Testis (tissue), 2 donors: ENCODE measurements at regions not wholly inside any gene's neighbourhood (a gene's known extent, or its start where the extent isn't known, plus 50 kb on each side); places are given as distances from the start of the nearest gene placed in this dataset.
"Not testable (repeated sequence)": the region's sequence is repeated elsewhere in the genome, so short reads cannot be mapped to it uniquely, and the experiment has no call there.

Experiments
- DNase-seq: peaks from one replicate; pipeline ENCODE4 v3.0.0-alpha.2; 2019
- H3K27ac ChIP-seq, 2 donors: fragments of 200-600 bp; sonication (generic); one replicate each; pipeline ENCODE4 v1.5.1; 2019
- H3K27me3 ChIP-seq: fragments of 200-600 bp; sonication (generic); one replicate; pipeline ENCODE4 v1.5.1; 2019
- H3K36me3 ChIP-seq: fragments of 200-600 bp; sonication (generic); one replicate; pipeline ENCODE4 v1.5.1; 2017; ENCODE audit warnings: low read depth; ENCODE audit errors: missing control alignments
- H3K4me1 ChIP-seq: fragments of 200-600 bp; sonication (generic); one replicate; pipeline ENCODE4 v1.5.1; 2019
- H3K4me3 ChIP-seq, 2 donors: fragments of 200-600 bp; sonication (generic); one replicate each; pipeline ENCODE4 v1.5.1; 2017 to 2019
- H3K9me3 ChIP-seq: fragments of 200-600 bp; sonication (generic); one replicate; pipeline ENCODE4 v1.5.1; 2017
- POLR2A ChIP-seq: fragments of 450-650 bp; IDR thresholded peaks from one replicate; pipeline ENCODE4 v1.6.1; 2017; ENCODE audit warnings: antibody characterized with exemption, mild to moderate bottlenecking, moderate library complexity
- WGBS, 2 donors: methylation state at CpG; one replicate each; pipeline ENCODE4 v1.1.5; 2018; 5-methylcytosine and 5-hydroxymethylcytosine counted together
- intact Hi-C: fragments of 100-400 bp; cut with DNase I; formaldehyde crosslinking; loops from one replicate; pipeline ENCODE4 v1.15.1; 2023; ENCODE audit warnings: low total_unique reads
- TF ChIP-seq, protein P1 (sequence below), 3 experiments: fragments of 450-650 bp in 2 of 3; fragments of 200-600 bp in 1 of 3; sonication (generic) in 1 of 3; IDR thresholded peaks; one replicate each; pipeline ENCODE4 v1.5.1; 2016 to 2019; ENCODE audit warnings: antibody characterized with exemption in 3 of 3, mild to moderate bottlenecking in 2 of 3, moderate library complexity in 1 of 3

DNA sequence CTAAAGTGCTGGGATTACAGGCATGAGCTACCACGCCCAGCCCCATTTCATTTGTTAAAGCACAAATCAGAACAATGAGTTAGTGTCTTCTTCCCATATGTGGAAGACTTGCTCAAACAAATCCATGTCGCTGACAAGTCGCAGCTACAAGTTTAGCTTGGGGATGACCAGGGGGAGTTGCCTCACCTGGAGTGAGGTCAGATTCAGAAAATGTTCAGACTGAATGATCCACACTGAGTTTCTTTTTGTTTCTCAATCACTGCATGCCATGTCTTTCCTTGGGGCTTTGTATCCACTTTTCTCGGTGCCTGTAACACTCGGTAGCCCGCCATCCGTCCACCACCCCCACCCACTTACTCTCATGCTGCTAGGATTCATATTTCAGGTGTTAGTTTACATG, 437.3 kb upstream of the DYNLRB2 start:
- no peaks in the 10 kb centered on the region for H3K36me3 ChIP-seq
- intact Hi-C loops: no loop called here
- no peak overlapping the region for H3K4me3 ChIP-seq
- no peak for DNase-seq
- H3K27ac ChIP-seq: no peak overlapping the region
- H3K4me1 ChIP-seq: no peaks in the 10 kb centered on the region
- no peaks in the 10 kb centered on the region for H3K9me3 ChIP-seq
- no peaks in the 10 kb centered on the region for H3K27me3 ChIP-seq
- no peak for TF ChIP-seq POLR2A
- TF ChIP-seq, protein P1, sequence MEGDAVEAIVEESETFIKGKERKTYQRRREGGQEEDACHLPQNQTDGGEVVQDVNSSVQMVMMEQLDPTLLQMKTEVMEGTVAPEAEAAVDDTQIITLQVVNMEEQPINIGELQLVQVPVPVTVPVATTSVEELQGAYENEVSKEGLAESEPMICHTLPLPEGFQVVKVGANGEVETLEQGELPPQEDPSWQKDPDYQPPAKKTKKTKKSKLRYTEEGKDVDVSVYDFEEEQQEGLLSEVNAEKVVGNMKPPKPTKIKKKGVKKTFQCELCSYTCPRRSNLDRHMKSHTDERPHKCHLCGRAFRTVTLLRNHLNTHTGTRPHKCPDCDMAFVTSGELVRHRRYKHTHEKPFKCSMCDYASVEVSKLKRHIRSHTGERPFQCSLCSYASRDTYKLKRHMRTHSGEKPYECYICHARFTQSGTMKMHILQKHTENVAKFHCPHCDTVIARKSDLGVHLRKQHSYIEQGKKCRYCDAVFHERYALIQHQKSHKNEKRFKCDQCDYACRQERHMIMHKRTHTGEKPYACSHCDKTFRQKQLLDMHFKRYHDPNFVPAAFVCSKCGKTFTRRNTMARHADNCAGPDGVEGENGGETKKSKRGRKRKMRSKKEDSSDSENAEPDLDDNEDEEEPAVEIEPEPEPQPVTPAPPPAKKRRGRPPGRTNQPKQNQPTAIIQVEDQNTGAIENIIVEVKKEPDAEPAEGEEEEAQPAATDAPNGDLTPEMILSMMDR (IDR thresholded peaks at IDR 0.05): no peak
- 85 to 88% methylated on average over 7 of the region's 7 CpGs for WGBS, 2 donors

DNA sequence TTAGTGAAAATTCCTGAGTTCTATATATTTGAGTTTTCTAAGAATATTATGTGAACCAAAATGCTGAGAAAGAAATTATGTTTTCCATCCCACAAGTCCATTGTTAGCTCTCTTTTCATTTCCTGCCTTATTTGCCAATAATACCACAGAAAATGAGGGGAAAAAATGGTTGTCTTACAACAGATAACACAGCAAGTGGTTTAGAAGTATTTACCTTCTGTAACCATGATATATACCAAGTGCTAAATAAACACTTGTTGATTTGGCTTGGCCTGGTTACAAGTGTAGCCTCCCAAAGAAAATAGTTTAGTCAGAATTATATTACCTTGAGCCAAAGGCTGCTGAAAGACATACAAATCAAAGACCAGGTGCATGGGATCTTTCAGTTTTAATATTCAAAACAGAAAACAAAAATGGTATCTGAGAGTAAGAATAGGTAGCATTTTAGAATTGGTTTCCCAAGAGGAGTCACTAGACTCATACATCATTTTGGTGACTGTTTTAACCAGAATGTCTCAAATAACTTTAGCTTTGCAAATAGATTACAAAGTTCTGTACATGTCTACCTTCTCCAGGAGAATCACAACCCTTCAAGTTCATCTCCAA, 439.8 kb upstream of the DYNLRB2 start:
- Histone ChIP-seq H3K36me3 (no peaks in the 10 kb centered on the region), H3K27me3 (no peaks in the 10 kb centered on the region), H3K9me3 (no peaks in the 10 kb centered on the region), H3K4me3 (no peak overlapping the region), H3K4me1 (no peaks in the 10 kb centered on the region), H3K27ac (no peak overlapping the region)
- intact Hi-C loops: no loop called here
- no peak for TF ChIP-seq POLR2A
- DNase-seq: no peak

DNA sequence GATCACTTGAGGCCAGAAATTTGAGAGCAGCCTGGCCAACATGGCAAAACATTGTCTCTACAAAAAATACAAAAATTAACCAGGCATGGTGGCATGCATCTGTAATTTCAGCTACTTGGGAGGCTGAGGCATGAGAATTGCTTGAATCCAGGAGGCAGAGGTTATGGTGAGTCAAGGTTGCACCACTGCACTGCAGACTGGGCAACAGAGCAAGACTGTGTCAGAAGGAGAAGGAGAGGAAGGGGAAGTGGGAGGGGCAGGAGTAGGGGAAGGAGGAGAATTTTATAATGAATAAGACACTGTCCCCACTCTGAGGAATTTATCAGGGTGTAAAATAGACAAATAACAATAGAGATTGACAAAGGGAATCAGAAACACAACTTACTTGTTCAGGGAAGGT, 440.6 kb upstream of the DYNLRB2 start:
- Histone ChIP-seq H3K27ac (no peak overlapping the region), H3K36me3 (no peaks in the 10 kb centered on the region), H3K4me3 (no peak overlapping the region), H3K4me1 (no peaks in the 10 kb centered on the region), H3K27me3 (no peaks in the 10 kb centered on the region), H3K9me3 (no peaks in the 10 kb centered on the region)
- TF ChIP-seq POLR2A: no peak
- TF ChIP-seq, protein P1 (IDR thresholded peaks at IDR 0.05): no peak
- intact Hi-C loops: no loop called here
- no peak for DNase-seq

DNA sequence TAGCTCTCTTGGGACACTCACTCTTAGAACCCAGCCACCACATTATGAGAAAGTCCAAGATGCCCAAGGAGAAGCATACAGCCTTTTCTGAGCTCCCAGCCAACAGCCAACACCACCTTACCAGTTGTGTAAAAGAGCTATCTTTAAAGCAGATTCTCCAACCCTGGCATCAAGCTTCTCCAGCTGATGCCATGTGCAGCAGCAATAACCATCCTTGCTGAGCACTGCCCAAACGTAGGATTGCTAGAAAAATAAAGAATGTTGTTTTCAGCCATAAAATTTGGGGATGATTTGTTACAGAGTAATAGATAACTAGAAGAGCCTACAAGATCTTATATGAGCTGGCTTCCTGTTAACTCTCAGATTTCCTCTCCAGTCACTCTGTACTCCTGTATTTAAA, 443.7 kb upstream of the DYNLRB2 start:
- Histone ChIP-seq H3K36me3 (no peaks in the 10 kb centered on the region), H3K4me1 (no peaks in the 10 kb centered on the region), H3K27me3 (no peaks in the 10 kb centered on the region), H3K4me3 (no peak overlapping the region), H3K27ac (no peak overlapping the region), H3K9me3 (no peaks in the 10 kb centered on the region)
- DNase-seq: no peak
- WGBS, 2 donors: 74 to 93% methylated on average over 1 of the region's 1 CpG
- intact Hi-C loops: no loop called here
- no peak for TF ChIP-seq POLR2A
- TF ChIP-seq, protein P1 (IDR thresholded peaks at IDR 0.05): no peak

DNA sequence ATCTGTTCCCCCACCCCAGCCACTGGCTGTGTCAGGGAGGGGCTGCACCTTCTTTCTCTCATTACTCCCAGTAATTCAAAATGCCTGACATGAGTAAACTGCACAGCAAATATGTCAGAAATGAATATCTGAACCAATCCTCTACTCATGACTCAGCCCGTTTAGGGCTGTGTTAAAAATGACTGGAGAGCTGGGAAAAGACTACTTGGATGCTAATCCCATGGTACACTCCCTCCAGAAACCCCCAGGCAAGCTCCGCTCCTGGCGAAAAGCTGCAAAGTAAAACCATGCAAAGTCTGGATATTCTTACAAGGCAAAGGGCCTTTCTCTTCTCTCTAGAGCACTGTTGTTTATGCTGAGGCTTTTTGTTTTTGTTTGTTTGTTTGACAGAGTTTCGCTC, 448.1 kb upstream of the DYNLRB2 start:
- DNase-seq: no peak
- Histone ChIP-seq H3K27me3 (no peaks in the 10 kb centered on the region), H3K4me1 (no peaks in the 10 kb centered on the region), H3K27ac (no peak overlapping the region), H3K9me3 (no peaks in the 10 kb centered on the region), H3K4me3 (no peak overlapping the region), H3K36me3 (no peaks in the 10 kb centered on the region)
- intact Hi-C loops: no loop called here
- 72 to 96% methylated on average over 4 of the region's 4 CpGs for WGBS, 2 donors
- TF ChIP-seq, protein P1 (IDR thresholded peaks at IDR 0.05): no peak
- TF ChIP-seq POLR2A: no peak

DNA sequence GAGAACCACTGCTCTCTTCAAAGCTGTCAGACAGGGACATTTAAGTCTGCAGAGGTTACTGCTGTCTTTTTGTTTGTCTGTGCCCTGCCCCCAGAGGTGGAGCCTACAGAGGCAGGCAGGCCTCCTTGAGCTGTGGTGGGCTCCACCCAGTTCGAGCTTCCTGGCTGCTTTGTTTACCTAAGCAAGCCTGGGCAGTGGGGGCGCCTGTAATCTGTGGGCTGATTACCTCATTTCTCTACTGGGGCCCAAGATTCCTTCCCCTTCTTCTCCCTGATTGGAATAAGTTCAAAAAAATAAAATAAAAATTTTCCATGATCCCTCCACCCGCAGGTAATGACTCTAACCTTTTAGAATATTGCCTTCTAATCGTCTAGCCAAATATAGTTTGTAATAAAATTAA, 449.3 kb upstream of the DYNLRB2 start:
- H3K4me3 ChIP-seq, intact Hi-C loops, H3K27me3 ChIP-seq, H3K4me1 ChIP-seq, DNase-seq, H3K36me3 ChIP-seq, H3K27ac ChIP-seq, H3K9me3 ChIP-seq: not testable (repeated sequence)
- 51 to 69% methylated on average over 4 of the region's 4 CpGs for WGBS, 2 donors
